HG03280 (cell line): ENCODE measurements at regions not wholly inside any gene's neighbourhood (a gene's known extent, or its start where the extent isn't known, plus 50 kb on each side); places are given as distances from the start of the nearest gene placed in this dataset.

Experiments
- ATAC-seq: cut with Tn5 transposase; IDR thresholded peaks from one replicate; pipeline ENCODE4 v1.9.1; 2021; ENCODE audit warnings: mild to moderate bottlenecking, moderate library complexity; ENCODE audit not compliant: unreplicated experiment

- no peak for ATAC-seq
Observed at GRCh38 chr9:100937382-100937781, 91.1 kb upstream of the PLPPR1 start.

- ATAC-seq, result no peak
Observed at GRCh38 chr9:100938507-100938906, 90.0 kb upstream of the PLPPR1 start.

DNA sequence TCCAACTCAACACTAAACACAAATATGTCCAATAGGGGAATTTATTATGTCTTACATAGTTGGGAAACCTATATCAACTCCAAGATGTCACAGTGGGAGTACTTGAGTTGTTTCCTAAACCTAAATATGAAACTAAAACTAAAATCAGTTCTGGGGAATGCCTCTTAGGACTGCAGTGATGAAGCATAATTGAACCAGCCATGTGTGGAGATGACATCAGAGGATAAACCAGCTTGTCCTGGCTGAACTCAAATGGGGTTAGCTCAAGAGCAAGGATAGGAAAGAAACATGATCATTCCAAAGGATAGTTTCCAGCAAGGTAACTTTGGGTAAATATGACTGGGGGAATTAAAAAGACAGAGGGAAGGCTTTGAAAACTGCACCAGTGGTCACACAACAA, 88.9 kb upstream of the PLPPR1 start:
- no peak for ATAC-seq

DNA sequence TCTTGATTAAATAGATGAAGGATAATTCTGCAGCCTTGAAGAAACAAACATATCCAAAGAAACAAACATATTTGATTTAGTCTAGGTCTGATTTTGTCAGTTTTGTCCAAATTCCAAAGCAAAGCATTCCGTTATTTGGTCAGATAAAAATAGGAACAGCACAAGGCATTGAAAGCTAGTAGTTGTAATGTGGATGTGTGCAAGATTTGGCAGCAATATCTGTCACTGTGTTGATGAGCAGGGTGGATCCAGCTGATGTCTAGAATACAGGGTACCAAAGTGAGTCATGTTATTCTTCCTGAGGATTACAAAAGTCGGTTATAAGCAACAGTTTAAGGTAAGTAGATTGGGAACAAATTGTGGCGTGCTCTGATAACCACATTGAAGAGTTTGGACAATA, 69.3 kb upstream of the PLPPR1 start:
- no peak for ATAC-seq
